ENCODE measurements at regions not wholly inside any gene's neighbourhood (a gene's known extent, or its start where the extent isn't known, plus 50 kb on each side); places are given as distances from the start of the nearest gene placed in this dataset.
A peak's percentile ranks its signal among the peaks of the same experiment; 100 is the strongest.

- H3K9me2 ChIP-seq (replicated peaks; ENCODE audit: low read length) = no peaks in the 10 kb centered on the region
- no peaks in the 10 kb centered on the region for H3K4me1 ChIP-seq (ENCODE audit: insufficient read depth, low read length)
- no peaks in the 10 kb centered on the region for H3F3A ChIP-seq (ENCODE audit: low read length, unreplicated experiment)
- CTCF ChIA-PET = no interaction called here
- H4K20me1 ChIP-seq (ENCODE audit: low read length) = no peaks in the 10 kb centered on the region
- POLR2A ChIA-PET (ENCODE audit: unreplicated experiment) = no interaction called here
- DNase-seq = no peak
- no peaks in the 10 kb centered on the region for H3K36me3 ChIP-seq (ENCODE audit: low read depth, low read length)
- H3K9me3 ChIP-seq (ENCODE audit: low read length) = no peaks in the 10 kb centered on the region
- TF ChIP-seq EZH2phosphoT487 (IDR thresholded peaks at IDR 0.05; ENCODE audit: borderline replicate concordance, low read length) (no peak), EZH2 (IDR thresholded peaks at IDR 0.05; ENCODE audit: low read length, unreplicated experiment) (no peak), CTCF (conservative IDR thresholded peaks at IDR 0.05; ENCODE audit: low read depth, low read length) (no peak)
- no peak for ATAC-seq
- no peaks in the 10 kb centered on the region for H3K27me3 ChIP-seq (ENCODE audit: low read length)
- H2AFZ ChIP-seq (ENCODE audit: low read length) = no peak overlapping the region
- BruUV-seq (replicated peaks) = no TSS peak
- no peak overlapping the region for H3K27ac ChIP-seq (ENCODE audit: low read length)
- H3K4me3 ChIP-seq (ENCODE audit: low read length) = no peak overlapping the region
- H3K79me2 ChIP-seq (ENCODE audit: low read length) = no peaks in the 10 kb centered on the region
- no peak overlapping the region for H3K9ac ChIP-seq (ENCODE audit: low read length)
- intact Hi-C loops (cut with micrococcal nuclease) = no loop called here
- H3K4me2 ChIP-seq (ENCODE audit: low read length) = no peak overlapping the region
These were observed 578.2 kb downstream of the RIT2 start for GRCh38 chr18:42537291-42537690.

GRCh38 chr18:42544901-42545300, 570.6 kb downstream of the RIT2 start:
- CTCF ChIA-PET = no interaction called here

GRCh38 chr18:42545825-42546224, 569.7 kb downstream of the RIT2 start:
- Histone ChIP-seq H3K36me3 (ENCODE audit: low read depth, low read length) (no peaks in the 10 kb centered on the region), H3K9me3 (ENCODE audit: low read length) (no peaks in the 10 kb centered on the region), H2AFZ (ENCODE audit: low read length) (no peak overlapping the region), H4K20me1 (ENCODE audit: low read length) (no peaks in the 10 kb centered on the region), H3K4me2 (ENCODE audit: low read length) (no peak overlapping the region), H3K4me3 (ENCODE audit: low read length) (no peak overlapping the region), H3K4me1 (ENCODE audit: insufficient read depth, low read length) (no peaks in the 10 kb centered on the region), H3K9me2 (replicated peaks; ENCODE audit: low read length) (no peaks in the 10 kb centered on the region), H3K27me3 (ENCODE audit: low read length) (no peaks in the 10 kb centered on the region), H3K27ac (ENCODE audit: low read length) (no peak overlapping the region), H3K9ac (ENCODE audit: low read length) (no peak overlapping the region), H3K79me2 (ENCODE audit: low read length) (no peaks in the 10 kb centered on the region), H3F3A (ENCODE audit: low read length, unreplicated experiment) (no peaks in the 10 kb centered on the region)
- POLR2A ChIA-PET (ENCODE audit: unreplicated experiment) = no interaction called here
- no peak for TF ChIP-seq EZH2 (IDR thresholded peaks at IDR 0.05; ENCODE audit: low read length, unreplicated experiment)
- no peak for TF ChIP-seq EZH2phosphoT487 (IDR thresholded peaks at IDR 0.05; ENCODE audit: borderline replicate concordance, low read length)
- no peak for TF ChIP-seq CTCF (conservative IDR thresholded peaks at IDR 0.05; ENCODE audit: low read depth, low read length)
- DNase-seq (peak; percentile 52), ATAC-seq (peak; percentile 58)
- BruUV-seq (replicated peaks) = no TSS peak
- CTCF ChIA-PET = no interaction called here
- intact Hi-C loops (cut with micrococcal nuclease) = no loop called here

More at GRCh38 chr18:42544901-42545300, 570.6 kb downstream of the RIT2 start:
- ATAC-seq (no peak), DNase-seq (no peak)
- no peak for TF ChIP-seq EZH2 (IDR thresholded peaks at IDR 0.05; ENCODE audit: low read length, unreplicated experiment)
- TF ChIP-seq CTCF (conservative IDR thresholded peaks at IDR 0.05; ENCODE audit: low read depth, low read length) = no peak
- no peak for TF ChIP-seq EZH2phosphoT487 (IDR thresholded peaks at IDR 0.05; ENCODE audit: borderline replicate concordance, low read length)
- BruUV-seq (replicated peaks) = no TSS peak
- Histone ChIP-seq H3F3A (ENCODE audit: low read length, unreplicated experiment) (no peaks in the 10 kb centered on the region), H3K27me3 (ENCODE audit: low read length) (no peaks in the 10 kb centered on the region), H3K9ac (ENCODE audit: low read length) (no peak overlapping the region), H3K27ac (ENCODE audit: low read length) (no peak overlapping the region), H3K36me3 (ENCODE audit: low read depth, low read length) (no peaks in the 10 kb centered on the region), H3K4me3 (ENCODE audit: low read length) (no peak overlapping the region), H2AFZ (ENCODE audit: low read length) (no peak overlapping the region), H3K4me2 (ENCODE audit: low read length) (no peak overlapping the region), H3K79me2 (ENCODE audit: low read length) (no peaks in the 10 kb centered on the region), H3K4me1 (ENCODE audit: insufficient read depth, low read length) (no peaks in the 10 kb centered on the region), H4K20me1 (ENCODE audit: low read length) (no peaks in the 10 kb centered on the region), H3K9me3 (ENCODE audit: low read length) (no peaks in the 10 kb centered on the region), H3K9me2 (replicated peaks; ENCODE audit: low read length) (no peaks in the 10 kb centered on the region)
- intact Hi-C loops (cut with micrococcal nuclease) = no loop called here
- POLR2A ChIA-PET (ENCODE audit: unreplicated experiment) = no interaction called here
